Motor neuron (in vitro differentiated cells): ENCODE measurements at regions not wholly inside any gene's neighbourhood (a gene's known extent, or its start where the extent isn't known, plus 50 kb on each side); places are given as distances from the start of the nearest gene placed in this dataset.
A peak's percentile ranks its signal among the peaks of the same experiment; 100 is the strongest.
"Not testable (repeated sequence)": the region's sequence is repeated elsewhere in the genome, so short reads cannot be mapped to it uniquely, and the experiment has no call there.

ENCODE experiments used
- ATAC-seq, 8 experiments: fragments of 200-7000 bp; cut with Tn5 transposase; replicated peaks in 6 of 8; 2 replicates each; pipeline ENCODE4 v1.8.0; 2021; ENCODE audit warnings: mild to moderate bottlenecking in 8 of 8, moderate library complexity in 8 of 8
- H3K27ac ChIP-seq, 2 donors: fragments of 250-450 bp; sonication (Bioruptor Pico); 2 replicates each; pipeline ENCODE4 v1.9.0; 2021; ENCODE audit warnings: antibody characterized with exemption in 2 of 2, mild to moderate bottlenecking in 2 of 2, moderate library complexity in 1 of 2
- H3K4me1 ChIP-seq, 2 donors: fragments of 250-450 bp; sonication (Bioruptor Pico); replicated peaks in 1 of 2; 2 replicates each; pipeline ENCODE4 v1.6.1; 2021; ENCODE audit warnings: antibody characterized with exemption in 2 of 2, mild to moderate bottlenecking in 2 of 2, moderate library complexity in 1 of 2
- H3K4me3 ChIP-seq, 5 donors: fragments of 250-450 bp; sonication (Bioruptor Pico); 2 replicates each; pipeline ENCODE4 v1.9.0; 2021; ENCODE audit warnings: antibody characterized with exemption in 5 of 5, mild to moderate bottlenecking in 5 of 5, moderate library complexity in 4 of 5
- WGBS, 10 experiments: fragments of 450-650 bp; shearing (Covaris generic); methylation state at CpG; one replicate each; pipeline ENCODE4 v1.0.0; 2022; 5-methylcytosine and 5-hydroxymethylcytosine counted together
- in situ Hi-C, 9 experiments: fragments of 400-800 bp; cut with MboI; loops; one replicate each; pipeline ENCODE4 v1.15.0; 2021; ENCODE audit warnings: low sequenced_read_pairs in 9 of 9, low pct_unique_long_range_greater_than_20kb in 2 of 9; ENCODE audit not compliant: unreplicated experiment in 9 of 9

- ATAC-seq: no peak
- WGBS, 10 experiments: 11 to 100% (median 95%) methylated on average over 1 of the region's 1 CpG; no CpG with 5 or more reads in 2 of the 10 experiments
- H3K4me3 ChIP-seq: no peak overlapping the region
- no peaks in the 10 kb centered on the region for H3K4me1 ChIP-seq
- in situ Hi-C loops: no loop called here
- H3K27ac ChIP-seq: no peak overlapping the region
These were observed 128.2 kb downstream of the SLC7A11 start for GRCh38 chr4:138113819-138114400.

GRCh38 chr4:138112890-138113289 is 129.3 kb downstream of the SLC7A11 start:
- H3K4me1 ChIP-seq, H3K4me3 ChIP-seq, ATAC-seq, H3K27ac ChIP-seq, in situ Hi-C loops: not testable (repeated sequence)
- WGBS, 10 experiments: 85 to 100% (median 93%) methylated on average over 2 to 8 of the region's 8 CpGs; no CpG with 5 or more reads in 2 of the 10 experiments

GRCh38 chr4:138112389-138112788 is 129.8 kb downstream of the SLC7A11 start:
- ATAC-seq: no peak
- no peaks in the 10 kb centered on the region for H3K4me1 ChIP-seq
- no peak overlapping the region for H3K4me3 ChIP-seq
- in situ Hi-C loops: no loop called here
- 50 to 100% (median 89%) methylated on average over 1 to 2 of the region's 2 CpGs; no CpG with 5 or more reads in 2 of the 10 experiments for WGBS, 10 experiments
- no peak overlapping the region for H3K27ac ChIP-seq

GRCh38 chr4:138111462-138112000 is 130.6 kb downstream of the SLC7A11 start:
- WGBS, 10 experiments: 0 to 100% (median 80%) methylated on average over 1 to 3 of the region's 3 CpGs; no CpG with 5 or more reads in 2 of the 10 experiments
- in situ Hi-C loops: no loop called here
- no peaks in the 10 kb centered on the region for H3K4me1 ChIP-seq
- no peak overlapping the region for H3K4me3 ChIP-seq
- no peak for ATAC-seq
- H3K27ac ChIP-seq: no peak overlapping the region

GRCh38 chr4:138110815-138111214 is 131.3 kb downstream of the SLC7A11 start:
- Histone ChIP-seq H3K4me1 (no peaks in the 10 kb centered on the region), H3K27ac (no peak overlapping the region), H3K4me3 (no peak overlapping the region)
- 0 to 70% (median 29%) methylated on average over 1 of the region's 1 CpG; no CpG with 5 or more reads in 1 of the 10 experiments for WGBS, 10 experiments
- in situ Hi-C loops: no loop called here
- ATAC-seq: no peak

GRCh38 chr4:138107023-138107422 is 135.1 kb downstream of the SLC7A11 start:
- in situ Hi-C loops: no loop called here
- Histone ChIP-seq H3K27ac (no peak overlapping the region), H3K4me3 (no peak overlapping the region), H3K4me1 (no peaks in the 10 kb centered on the region)
- ATAC-seq: no peak
- 68 to 100% (median 97%) methylated on average over 1 to 4 of the region's 4 CpGs; no CpG with 5 or more reads in 1 of the 10 experiments for WGBS, 10 experiments

- H3K27ac ChIP-seq: no peak overlapping the region
- WGBS, 10 experiments: 45 to 100% (median 82%) methylated on average over 1 to 4 of the region's 4 CpGs; no CpG with 5 or more reads in 3 of the 10 experiments
- no peak overlapping the region for H3K4me3 ChIP-seq
- ATAC-seq: no peak
- in situ Hi-C loops: no loop called here
- H3K4me1 ChIP-seq: no peaks in the 10 kb centered on the region
These were observed 136.8 kb downstream of the SLC7A11 start for GRCh38 chr4:138105331-138105730.

- WGBS, 10 experiments: 38 to 100% (median 86%) methylated on average over 1 to 6 of the region's 6 CpGs
- no peak for ATAC-seq
- Histone ChIP-seq H3K4me1 (no peaks in the 10 kb centered on the region), H3K4me3 (no peak overlapping the region), H3K27ac (no peak overlapping the region)
- in situ Hi-C loops: no loop called here
These were observed 137.9 kb downstream of the SLC7A11 start for GRCh38 chr4:138104284-138104680.

- WGBS, 10 experiments: 51 to 91% (median 81%) methylated on average over 1 to 5 of the region's 5 CpGs; no CpG with 5 or more reads in 1 of the 10 experiments
- peaks cover 0 to 1% of the 10 kb centered on the region in 2 donors for H3K4me1 ChIP-seq
- in situ Hi-C loops: no loop called here
- H3K27ac ChIP-seq: no peak overlapping the region
- ATAC-seq: no peak
- no peak overlapping the region for H3K4me3 ChIP-seq
These were observed 138.4 kb downstream of the SLC7A11 start for GRCh38 chr4:138103597-138104283.

GRCh38 chr4:138099385-138099784 is 142.8 kb downstream of the SLC7A11 start:
- H3K4me3 ChIP-seq: no peak overlapping the region
- 28 to 100% (median 71%) methylated on average over 1 to 3 of the region's 3 CpGs; no CpG with 5 or more reads in 1 of the 10 experiments for WGBS, 10 experiments
- H3K27ac ChIP-seq: no peak overlapping the region
- in situ Hi-C loops: loop anchor here in 1 of 9 experiments (10.0 kb wide), 1 partner anchor 55 kb away; no protein-coding TSS in a partner anchor
- peaks cover 16 to 23% of the 10 kb centered on the region in 2 donors for H3K4me1 ChIP-seq
- ATAC-seq: no peak

- peak in 5 of 8 experiments; percentile 70 to 96 (median 92) for ATAC-seq
- peaks cover 16 to 29% of the 10 kb centered on the region in 2 donors for H3K4me1 ChIP-seq
- in situ Hi-C loops: loop anchor here in 1 of 9 experiments (10.0 kb wide), 1 partner anchor 53 kb away; no protein-coding TSS in a partner anchor
- 44 to 90% (median 64%) methylated on average over 1 to 3 of the region's 3 CpGs; no CpG with 5 or more reads in 2 of the 10 experiments for WGBS, 10 experiments
- H3K4me3 ChIP-seq: no peak overlapping the region
- no peak overlapping the region for H3K27ac ChIP-seq
These were observed 144.1 kb downstream of the SLC7A11 start for GRCh38 chr4:138097912-138098600.

GRCh38 chr4:138096384-138097062 is 145.6 kb downstream of the SLC7A11 start:
- no peak overlapping the region for H3K27ac ChIP-seq
- in situ Hi-C loops: loop anchor here in 1 of 9 experiments (10.0 kb wide), 1 partner anchor 52 kb away; no protein-coding TSS in a partner anchor
- H3K4me1 ChIP-seq: peaks cover 16 to 29% of the 10 kb centered on the region in 2 donors
- 47 to 89% (median 74%) methylated on average over 1 to 4 of the region's 4 CpGs; no CpG with 5 or more reads in 2 of the 10 experiments for WGBS, 10 experiments
- no peak for ATAC-seq
- no peak overlapping the region for H3K4me3 ChIP-seq
